Liver (tissue), 3 donors: ENCODE measurements at regions not wholly inside any gene's neighbourhood (a gene's known extent, or its start where the extent isn't known, plus 50 kb on each side); places are given as distances from the start of the nearest gene placed in this dataset.

Experiments
- GABPA ChIP-seq, 2 donors: IDR thresholded peaks in 1 of 2; conservative IDR thresholded peaks in 1 of 2; 2 replicates each; pipeline ENCODE4 v1.6.1; 2016; ENCODE audit warnings: antibody characterized with exemption in 2 of 2, mild to moderate bottlenecking in 1 of 2, moderate library complexity in 1 of 2
- RAD21 ChIP-seq, 2 donors: IDR thresholded peaks; 2 replicates each; pipeline ENCODE4 v1.6.1; 2016; ENCODE audit warnings: antibody characterized with exemption in 2 of 2, mild to moderate bottlenecking in 2 of 2
- REST ChIP-seq: IDR thresholded peaks from 2 replicates; pipeline ENCODE4 v1.6.1; 2016; ENCODE audit warnings: antibody characterized with exemption, mild to moderate bottlenecking
- YY1 ChIP-seq: IDR thresholded peaks from 2 replicates; pipeline ENCODE4 v1.6.1; 2016; ENCODE audit warnings: antibody characterized with exemption, mild to moderate bottlenecking
- TF ChIP-seq, protein P1 (sequence below): fragments of 150-350 bp; IDR thresholded peaks from 2 replicates; pipeline ENCODE4 v1.5.1; 2017; ENCODE audit warnings: improper control_type of control experiment, low read depth, low read length; ENCODE audit not compliant: missing input control
- donor health status: healthy.
- donor health status: healthy.

- TF ChIP-seq RAD21 (IDR thresholded peaks at IDR 0.05) (no peak), YY1 (no peak), GABPA (IDR thresholded peaks at IDR 0.05 in 1 of 2, conservative IDR thresholded peaks at IDR 0.05 in 1 of 2) (no peak), REST (no peak)
- TF ChIP-seq, protein P1, sequence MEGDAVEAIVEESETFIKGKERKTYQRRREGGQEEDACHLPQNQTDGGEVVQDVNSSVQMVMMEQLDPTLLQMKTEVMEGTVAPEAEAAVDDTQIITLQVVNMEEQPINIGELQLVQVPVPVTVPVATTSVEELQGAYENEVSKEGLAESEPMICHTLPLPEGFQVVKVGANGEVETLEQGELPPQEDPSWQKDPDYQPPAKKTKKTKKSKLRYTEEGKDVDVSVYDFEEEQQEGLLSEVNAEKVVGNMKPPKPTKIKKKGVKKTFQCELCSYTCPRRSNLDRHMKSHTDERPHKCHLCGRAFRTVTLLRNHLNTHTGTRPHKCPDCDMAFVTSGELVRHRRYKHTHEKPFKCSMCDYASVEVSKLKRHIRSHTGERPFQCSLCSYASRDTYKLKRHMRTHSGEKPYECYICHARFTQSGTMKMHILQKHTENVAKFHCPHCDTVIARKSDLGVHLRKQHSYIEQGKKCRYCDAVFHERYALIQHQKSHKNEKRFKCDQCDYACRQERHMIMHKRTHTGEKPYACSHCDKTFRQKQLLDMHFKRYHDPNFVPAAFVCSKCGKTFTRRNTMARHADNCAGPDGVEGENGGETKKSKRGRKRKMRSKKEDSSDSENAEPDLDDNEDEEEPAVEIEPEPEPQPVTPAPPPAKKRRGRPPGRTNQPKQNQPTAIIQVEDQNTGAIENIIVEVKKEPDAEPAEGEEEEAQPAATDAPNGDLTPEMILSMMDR: no peak
Observed at GRCh38 chr13:112238436-112238995, 137.6 kb upstream of the SPACA7 start.
